A549 (cell line): ENCODE measurements at regions not wholly inside any gene's neighbourhood (a gene's known extent, or its start where the extent isn't known, plus 50 kb on each side); places are given as distances from the start of the nearest gene placed in this dataset.

ENCODE experiments used
- ATAC-seq, 2 experiments: fragments of 200-7000 bp in 1 of 2; fragments of >200 bp in 1 of 2; cut with Nextera tagmentation in 1 of 2; cut with Tn5 transposase in 1 of 2; 3 replicates each; pipeline versions ENCODE4 v1.8.0 to v1.9.1; 2018 to 2020; ENCODE audit warnings: mild to moderate bottlenecking in 1 of 2, moderate library complexity in 1 of 2
- CTCF ChIA-PET: fragments of 300-600 bp; sonication (Branson Sonifier 250); formaldehyde crosslinking; extraction: SDS; loops from one replicate; lab custom pipeline; 2021; ENCODE audit warnings: antibody characterized with exemption, inconsistent platforms; lab: Yijun Ruan, JAX
- POLR2A ChIA-PET: fragments of 350-600 bp; formaldehyde crosslinking; extraction: SDS; loops from one replicate; lab custom pipeline; 2021; ENCODE audit warnings: antibody characterized with exemption, inconsistent platforms; lab: Yijun Ruan, JAX
- DNase-seq, 2 experiments: peaks; one replicate each; pipeline versions ENCODE4 v3.0.0 to v3.0.0-alpha.2; 2011 to 2016; ENCODE audit warnings: low read depth in 1 of 2, low spot score in 1 of 2
- FAIRE-seq: peaks from 2 replicates; lab custom pipeline; 2011; peaks lifted over from hg19 to GRCh38; lab: Jason Lieb, UNC
- H3K27ac ChIP-seq, 2 experiments: fragments of >200 bp; sonication (Bioruptor Twin); formaldehyde crosslinking; 3 replicates each; pipeline ENCODE4 v1.5.1; 2016 to 2017
- H3K4me1 ChIP-seq: fragments of >200 bp; sonication (Bioruptor Twin); formaldehyde crosslinking; 3 replicates; pipeline ENCODE4 v1.6.1; 2016
- H3K4me2 ChIP-seq: fragments of >200 bp; sonication (Bioruptor Twin); formaldehyde crosslinking; 3 replicates; pipeline ENCODE4 v1.6.1; 2016
- H3K4me3 ChIP-seq: fragments of >200 bp; sonication (Bioruptor Twin); formaldehyde crosslinking; 3 replicates; pipeline ENCODE4 v1.5.1; 2016
- H3K9me3 ChIP-seq: fragments of >200 bp; sonication (Bioruptor Twin); formaldehyde crosslinking; 3 replicates; pipeline ENCODE4 v1.6.1; 2016
- BHLHE40 ChIP-seq: IDR thresholded peaks from 2 replicates; pipeline ENCODE4 v1.6.1; 2012; ENCODE audit warnings: low read depth, low read length, inconsistent platforms
- CBX8 ChIP-seq: fragments of 200-600 bp; sonication (generic); IDR thresholded peaks from 2 replicates; pipeline ENCODE4 v1.6.1; 2016
- EHF ChIP-seq: fragments of 250-450 bp; sonication (Bioruptor Pico); IDR thresholded peaks from 2 replicates; pipeline ENCODE4 v1.5.0; 2020; ENCODE audit warnings: mild to moderate bottlenecking
- FOSL2 ChIP-seq, 2 experiments: fragments of 450-650 bp in 1 of 2; fragments of >200 bp in 1 of 2; sonication (Bioruptor Twin) in 1 of 2; formaldehyde crosslinking; IDR thresholded peaks; 2 replicates each; pipeline versions ENCODE4 v1.5.0 to v1.6.1; 2016 to 2020; ENCODE audit warnings: mild to moderate bottlenecking in 1 of 2, moderate library complexity in 1 of 2
- FOXS1 ChIP-seq: fragments of 250-450 bp; sonication (Bioruptor Pico); IDR thresholded peaks from 2 replicates; pipeline ENCODE4 v1.5.0; 2020; ENCODE audit warnings: mild to moderate bottlenecking, moderate library complexity
- GATA3 ChIP-seq: IDR thresholded peaks from 2 replicates; pipeline ENCODE4 v1.6.1; 2012; ENCODE audit warnings: borderline replicate concordance
- HEYL ChIP-seq: fragments of 250-450 bp; sonication (Bioruptor Pico); IDR thresholded peaks from 2 replicates; pipeline ENCODE4 v1.8.0; 2021; ENCODE audit warnings: mild to moderate bottlenecking, moderate library complexity
- HOXA7 ChIP-seq: fragments of 250-450 bp; sonication (Bioruptor Pico); IDR thresholded peaks from 2 replicates; pipeline ENCODE4 v1.5.0; 2020; ENCODE audit warnings: mild to moderate bottlenecking, moderate library complexity
- HOXB13 ChIP-seq: fragments of 250-450 bp; sonication (Bioruptor Pico); IDR thresholded peaks from 2 replicates; pipeline ENCODE4 v1.5.0; 2020; ENCODE audit warnings: low read depth, mild to moderate bottlenecking, moderate library complexity
- HOXB5 ChIP-seq: fragments of 250-450 bp; sonication (Bioruptor Pico); IDR thresholded peaks from 2 replicates; pipeline ENCODE4 v1.5.0; 2020; ENCODE audit warnings: mild to moderate bottlenecking, moderate library complexity
- JUNB ChIP-seq: fragments of >200 bp; sonication (Bioruptor Twin); formaldehyde crosslinking; IDR thresholded peaks from 2 replicates; pipeline ENCODE4 v1.6.1; 2016
- NFE2L2 ChIP-seq: fragments of 150-350 bp; conservative IDR thresholded peaks from 2 replicates; pipeline ENCODE4 v1.6.1; 2014; ENCODE audit warnings: low read length
- NPAS2 ChIP-seq: fragments of 250-450 bp; sonication (Bioruptor Pico); IDR thresholded peaks from 2 replicates; pipeline ENCODE4 v1.8.0; 2022; ENCODE audit warnings: mild to moderate bottlenecking, moderate library complexity, borderline replicate concordance
- POLR2AphosphoS2 ChIP-seq: conservative IDR thresholded peaks from 2 replicates; pipeline ENCODE4 v1.6.1; 2012; ENCODE audit warnings: low read length, improper control_type of control experiment, inconsistent platforms
- RARB ChIP-seq: fragments of 250-450 bp; sonication (Bioruptor Pico); IDR thresholded peaks from 2 replicates; pipeline ENCODE4 v1.8.0; 2021; ENCODE audit warnings: mild to moderate bottlenecking, moderate library complexity
- RFX5 ChIP-seq: fragments of 450-650 bp; IDR thresholded peaks from 2 replicates; pipeline ENCODE4 v1.7.1; 2014; ENCODE audit warnings: antibody characterized with exemption, mild to moderate bottlenecking, moderate library complexity
- RNF2 ChIP-seq: fragments of 200-600 bp; sonication (generic); IDR thresholded peaks from 2 replicates; pipeline ENCODE4 v1.6.1; 2016; ENCODE audit warnings: low read depth, mild to moderate bottlenecking, antibody characterized with exemption, moderate library complexity, borderline replicate concordance
- SREBF2 ChIP-seq: fragments of 450-650 bp; IDR thresholded peaks from 2 replicates; pipeline ENCODE4 v1.6.1; 2014; ENCODE audit warnings: mild to moderate bottlenecking, moderate library complexity
- TFCP2L1 ChIP-seq: fragments of 250-450 bp; sonication (Bioruptor Pico); IDR thresholded peaks from 2 replicates; pipeline ENCODE4 v1.5.0; 2021; ENCODE audit warnings: mild to moderate bottlenecking
- ZC3H11A ChIP-seq: fragments of 450-650 bp; IDR thresholded peaks from 2 replicates; pipeline ENCODE4 v1.6.1; 2014; ENCODE audit warnings: antibody characterized with exemption, mild to moderate bottlenecking
- ZNF302 ChIP-seq: fragments of 250-450 bp; sonication (Bioruptor Pico); IDR thresholded peaks from 2 replicates; pipeline ENCODE4 v1.9.0; 2021; ENCODE audit warnings: inconsistent platforms, mild to moderate bottlenecking, moderate library complexity
- WGBS: methylation state at CpG from one replicate; pipeline ENCODE4 v1.1.6; 2017; ENCODE audit errors: missing lambda C conversion rate; 5-methylcytosine and 5-hydroxymethylcytosine counted together
- TF ChIP-seq, protein P1 (sequence below): fragments of >200 bp; sonication (Bioruptor Twin); formaldehyde crosslinking; IDR thresholded peaks from 3 replicates; pipeline ENCODE4 v1.6.1; 2016
- TF ChIP-seq, protein P2 (sequence below): IDR thresholded peaks from 2 replicates; pipeline ENCODE4 v1.6.1; 2012
- TF ChIP-seq, protein P3 (sequence below): fragments of >200 bp; sonication (Bioruptor Twin); formaldehyde crosslinking; IDR thresholded peaks from 2 replicates; pipeline ENCODE4 v1.6.1; 2016
- TF ChIP-seq, protein P4 (sequence below): fragments of >200 bp; sonication (Bioruptor Twin); formaldehyde crosslinking; IDR thresholded peaks from 3 replicates; pipeline ENCODE4 v1.5.1; 2016
- TF ChIP-seq, protein P5 (sequence below): IDR thresholded peaks from 2 replicates; pipeline ENCODE4 v1.6.1; 2012; ENCODE audit warnings: low read depth, borderline replicate concordance

DNA sequence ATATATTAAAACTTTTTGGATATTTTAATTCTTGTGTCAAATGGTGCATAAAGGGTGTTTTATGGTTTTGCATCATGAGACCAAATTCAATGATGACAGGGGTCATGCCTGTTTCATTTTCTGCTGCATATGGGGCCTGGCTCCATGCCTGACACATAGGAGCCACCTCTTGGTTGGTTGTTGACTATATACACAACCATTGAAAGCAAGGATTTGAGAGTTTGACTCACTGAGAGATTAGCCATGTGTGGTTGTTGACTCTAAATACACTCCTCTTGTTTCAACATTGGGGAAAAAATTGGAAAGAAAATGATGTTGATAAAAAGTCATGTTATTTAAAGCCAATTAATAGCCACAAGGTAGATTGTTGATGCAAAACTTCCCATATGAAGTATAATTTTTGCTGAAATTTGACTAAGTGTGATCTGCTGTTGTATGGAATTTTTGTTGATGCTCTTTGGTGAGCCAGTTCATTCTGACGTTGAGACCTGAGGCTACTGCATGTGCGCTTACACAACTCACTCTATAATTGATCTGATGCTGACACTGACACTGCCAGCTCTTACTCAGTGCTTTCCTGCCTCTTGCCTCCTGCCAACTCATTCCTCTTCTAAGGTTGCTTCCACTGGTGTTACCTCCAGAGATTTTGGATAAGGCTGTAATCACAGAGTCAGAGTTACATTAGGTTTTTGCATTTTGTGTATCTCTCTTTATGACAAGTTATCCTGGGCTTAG, 446.2 kb upstream of the SLC14A2 start:
- TF ChIP-seq FOXS1 (CRISPR knock-in tag) (no peak), FOSL2 (IDR thresholded peaks at IDR 0.05) (no peak), FOSL2 (CRISPR knock-in tag; IDR thresholded peaks at IDR 0.05) (no peak), ZC3H11A (no peak), JUNB (no peak), RARB (CRISPR knock-in tag) (no peak), CBX8 (no peak), HOXA7 (CRISPR knock-in tag) (no peak), NFE2L2 (no peak), ZNF302 (CRISPR knock-in tag) (no peak)
- TF ChIP-seq, protein P1, sequence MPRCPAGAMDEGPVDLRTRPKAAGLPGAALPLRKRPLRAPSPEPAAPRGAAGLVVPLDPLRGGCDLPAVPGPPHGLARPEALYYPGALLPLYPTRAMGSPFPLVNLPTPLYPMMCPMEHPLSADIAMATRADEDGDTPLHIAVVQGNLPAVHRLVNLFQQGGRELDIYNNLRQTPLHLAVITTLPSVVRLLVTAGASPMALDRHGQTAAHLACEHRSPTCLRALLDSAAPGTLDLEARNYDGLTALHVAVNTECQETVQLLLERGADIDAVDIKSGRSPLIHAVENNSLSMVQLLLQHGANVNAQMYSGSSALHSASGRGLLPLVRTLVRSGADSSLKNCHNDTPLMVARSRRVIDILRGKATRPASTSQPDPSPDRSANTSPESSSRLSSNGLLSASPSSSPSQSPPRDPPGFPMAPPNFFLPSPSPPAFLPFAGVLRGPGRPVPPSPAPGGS, result no peak
- TF ChIP-seq, protein P2, sequence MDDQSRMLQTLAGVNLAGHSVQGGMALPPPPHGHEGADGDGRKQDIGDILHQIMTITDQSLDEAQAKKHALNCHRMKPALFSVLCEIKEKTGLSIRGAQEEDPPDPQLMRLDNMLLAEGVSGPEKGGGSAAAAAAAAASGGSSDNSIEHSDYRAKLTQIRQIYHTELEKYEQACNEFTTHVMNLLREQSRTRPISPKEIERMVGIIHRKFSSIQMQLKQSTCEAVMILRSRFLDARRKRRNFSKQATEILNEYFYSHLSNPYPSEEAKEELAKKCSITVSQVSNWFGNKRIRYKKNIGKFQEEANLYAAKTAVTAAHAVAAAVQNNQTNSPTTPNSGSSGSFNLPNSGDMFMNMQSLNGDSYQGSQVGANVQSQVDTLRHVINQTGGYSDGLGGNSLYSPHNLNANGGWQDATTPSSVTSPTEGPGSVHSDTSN, result no peak
- TF ChIP-seq, protein P3, sequence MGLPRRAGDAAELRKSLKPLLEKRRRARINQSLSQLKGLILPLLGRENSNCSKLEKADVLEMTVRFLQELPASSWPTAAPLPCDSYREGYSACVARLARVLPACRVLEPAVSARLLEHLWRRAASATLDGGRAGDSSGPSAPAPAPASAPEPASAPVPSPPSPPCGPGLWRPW, result no peak

DNA sequence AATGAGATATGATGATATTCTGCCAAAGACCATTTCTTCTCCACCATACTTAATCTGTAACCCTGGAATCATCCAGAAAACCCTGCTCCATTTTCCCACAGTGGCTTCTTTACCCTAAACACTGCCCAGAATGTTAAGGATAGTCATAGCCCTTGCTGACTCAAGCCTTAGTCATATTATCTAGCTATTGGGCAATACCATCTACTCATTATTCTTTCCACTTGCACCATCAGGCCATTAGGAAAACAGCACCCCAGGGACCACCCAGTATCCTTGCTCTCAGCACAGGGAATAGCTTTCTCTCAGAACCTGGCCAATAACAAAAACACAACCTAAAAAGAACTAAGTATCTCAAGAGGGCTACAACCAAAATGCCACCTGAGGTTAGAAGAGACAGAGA, 445.7 kb upstream of the SLC14A2 start:
- DNase-seq (peak in 1 of 2 experiments; percentile 41), ATAC-seq (peak; percentile 62 to 73; a peak in 4 of 6 replicates)
- peak overlapping the region; percentile 5 to 62; a peak in 3 of 6 replicates for H3K27ac ChIP-seq
- TF ChIP-seq, protein P4, sequence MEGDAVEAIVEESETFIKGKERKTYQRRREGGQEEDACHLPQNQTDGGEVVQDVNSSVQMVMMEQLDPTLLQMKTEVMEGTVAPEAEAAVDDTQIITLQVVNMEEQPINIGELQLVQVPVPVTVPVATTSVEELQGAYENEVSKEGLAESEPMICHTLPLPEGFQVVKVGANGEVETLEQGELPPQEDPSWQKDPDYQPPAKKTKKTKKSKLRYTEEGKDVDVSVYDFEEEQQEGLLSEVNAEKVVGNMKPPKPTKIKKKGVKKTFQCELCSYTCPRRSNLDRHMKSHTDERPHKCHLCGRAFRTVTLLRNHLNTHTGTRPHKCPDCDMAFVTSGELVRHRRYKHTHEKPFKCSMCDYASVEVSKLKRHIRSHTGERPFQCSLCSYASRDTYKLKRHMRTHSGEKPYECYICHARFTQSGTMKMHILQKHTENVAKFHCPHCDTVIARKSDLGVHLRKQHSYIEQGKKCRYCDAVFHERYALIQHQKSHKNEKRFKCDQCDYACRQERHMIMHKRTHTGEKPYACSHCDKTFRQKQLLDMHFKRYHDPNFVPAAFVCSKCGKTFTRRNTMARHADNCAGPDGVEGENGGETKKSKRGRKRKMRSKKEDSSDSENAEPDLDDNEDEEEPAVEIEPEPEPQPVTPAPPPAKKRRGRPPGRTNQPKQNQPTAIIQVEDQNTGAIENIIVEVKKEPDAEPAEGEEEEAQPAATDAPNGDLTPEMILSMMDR, result no peak
- TF ChIP-seq, protein P5, sequence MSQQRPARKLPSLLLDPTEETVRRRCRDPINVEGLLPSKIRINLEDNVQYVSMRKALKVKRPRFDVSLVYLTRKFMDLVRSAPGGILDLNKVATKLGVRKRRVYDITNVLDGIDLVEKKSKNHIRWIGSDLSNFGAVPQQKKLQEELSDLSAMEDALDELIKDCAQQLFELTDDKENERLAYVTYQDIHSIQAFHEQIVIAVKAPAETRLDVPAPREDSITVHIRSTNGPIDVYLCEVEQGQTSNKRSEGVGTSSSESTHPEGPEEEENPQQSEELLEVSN, result no peak
- TF ChIP-seq EHF (CRISPR knock-in tag), result no peak
- no peak for TF ChIP-seq HOXB5 (CRISPR knock-in tag)
- no peak for TF ChIP-seq SREBF2
- TF ChIP-seq, protein P2, result no peak
- TF ChIP-seq HOXA7 (CRISPR knock-in tag), result no peak
- TF ChIP-seq, protein P3, result 0 out of 2 replicates have a peak, but pooled peaks have one; percentile 16
- TF ChIP-seq RFX5, result no peak
- TF ChIP-seq TFCP2L1 (CRISPR knock-in tag), result no peak
- no peak for TF ChIP-seq NPAS2 (CRISPR knock-in tag)
- TF ChIP-seq GATA3, result no peak
- no peak for TF ChIP-seq RNF2
- TF ChIP-seq HEYL (CRISPR knock-in tag), result no peak
- no peak for TF ChIP-seq POLR2AphosphoS2
- TF ChIP-seq HOXB13, result no peak
- TF ChIP-seq NFE2L2, result no peak
- no peak for TF ChIP-seq BHLHE40

More for the DNA sequence above, 446.2 kb upstream of the SLC14A2 start:
- H3K4me3 ChIP-seq, result no peak overlapping the region
- FAIRE-seq (no peak), DNase-seq (peak in 1 of 2 experiments; percentile 9), ATAC-seq (peak in 1 of 2 experiments; percentile 32; a peak in 2 of 6 replicates)
- H3K9me3 ChIP-seq, result no peaks in the 10 kb centered on the region
- peak overlapping the region; percentile 42; the same call in 2 of the 3 replicates for H3K4me2 ChIP-seq
- H3K4me1 ChIP-seq, result peaks cover 34% of the 10 kb centered on the region
- ChIA-PET CTCF (no interaction called here), POLR2A (no interaction called here)
- 35% methylated on average over 2 of the region's 2 CpGs for WGBS
- peak overlapping the region; percentile 44 to 62; a peak in 2 of 6 replicates for H3K27ac ChIP-seq

More for the DNA sequence above, 445.7 kb upstream of the SLC14A2 start:
- no peak overlapping the region for H3K4me3 ChIP-seq
- peak overlapping the region; percentile 42; the same call in 2 of the 3 replicates for H3K4me2 ChIP-seq
- no peak for FAIRE-seq
- no peaks in the 10 kb centered on the region for H3K9me3 ChIP-seq
- POLR2A ChIA-PET, result no interaction called here
- peaks cover 34% of the 10 kb centered on the region for H3K4me1 ChIP-seq
- CTCF ChIA-PET, result no interaction called here
